ENCODE measurements at regions not wholly inside any gene's neighbourhood (a gene's known extent, or its start where the extent isn't known, plus 50 kb on each side); places are given as distances from the start of the nearest gene placed in this dataset.
A peak's percentile ranks its signal among the peaks of the same experiment; 100 is the strongest.

- Histone ChIP-seq H3K4me3 (ENCODE audit: low read length) (no peak overlapping the region), H3K27me3 (ENCODE audit: insufficient read depth, low read length, poor library complexity) (no peaks in the 10 kb centered on the region), H2BK15ac (replicated peaks; ENCODE audit: low read depth) (no peak overlapping the region), H3K36me3 (ENCODE audit: control insufficient read depth, insufficient read depth, low read length) (no peaks in the 10 kb centered on the region), H2BK5ac (ENCODE audit: low read length) (no peak overlapping the region), H3K79me1 (ENCODE audit: low read length) (no peaks in the 10 kb centered on the region), H4K8ac (ENCODE audit: low read depth, low read length) (no peak overlapping the region), H3K4me2 (ENCODE audit: low read length) (no peak overlapping the region), H3K56ac (ENCODE audit: low read length) (peak overlapping the region; percentile 58), H3K9ac (ENCODE audit: low read length) (no peak overlapping the region), H3K4ac (ENCODE audit: low read depth, low read length) (no peak overlapping the region), H3K27ac (ENCODE audit: low read depth, low read length) (no peak overlapping the region), H3K23ac (ENCODE audit: low read length) (no peak overlapping the region), H2AK5ac (ENCODE audit: low read length) (peak overlapping the region; percentile 40), H3K79me2 (ENCODE audit: control insufficient read depth, insufficient read depth, low read length) (no peaks in the 10 kb centered on the region), H3K4me1 (ENCODE audit: control insufficient read depth, low read depth, low read length) (peaks cover 15% of the 10 kb centered on the region), H2BK120ac (ENCODE audit: low read depth, low read length) (no peak overlapping the region), H3K18ac (ENCODE audit: low read length) (no peak overlapping the region), H4K5ac (ENCODE audit: low read length) (no peak overlapping the region)
- no CpG with 5 or more reads among the region's 9 CpGs for WGBS (ENCODE audit: extremely low coverage, insufficient coverage, low lambda C conversion rate)
- DNase-seq: peak; percentile 96
Observed at GRCh38 chr9:105116052-105116868, 128.2 kb upstream of the SLC44A1 start.

GRCh38 chr9:105117234-105117633 is 127.2 kb upstream of the SLC44A1 start:
- Histone ChIP-seq H3K36me3 (ENCODE audit: control insufficient read depth, insufficient read depth, low read length) (no peaks in the 10 kb centered on the region), H3K23ac (ENCODE audit: low read length) (no peak overlapping the region)
- WGBS (ENCODE audit: extremely low coverage, insufficient coverage, low lambda C conversion rate): no CpG with 5 or more reads among the region's 2 CpGs

DNA sequence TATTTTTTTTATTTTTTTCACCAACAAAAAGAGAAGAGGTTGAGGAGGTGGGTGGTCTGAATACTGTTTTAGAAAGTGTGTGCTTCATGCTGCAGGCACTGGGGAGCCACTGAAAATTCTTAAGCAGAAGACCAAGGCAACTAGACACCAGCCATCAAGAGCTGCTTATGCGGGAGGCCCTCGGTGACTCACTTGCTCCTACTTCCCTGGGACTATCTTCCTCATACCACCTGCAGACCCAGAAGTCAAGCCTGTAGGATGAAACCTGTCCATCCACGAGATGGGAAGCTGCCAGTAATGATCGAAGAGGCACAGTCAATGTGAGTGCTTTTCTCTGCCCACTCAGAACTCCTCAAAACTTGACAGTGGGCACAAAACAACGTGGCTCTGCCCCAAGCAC is 125.8 kb upstream of the SLC44A1 start:
- Histone ChIP-seq H2BK15ac (replicated peaks; ENCODE audit: low read depth) (no peak overlapping the region), H3K27me3 (ENCODE audit: insufficient read depth, low read length, poor library complexity) (no peaks in the 10 kb centered on the region), H4K8ac (ENCODE audit: low read depth, low read length) (no peak overlapping the region), H2BK5ac (ENCODE audit: low read length) (no peak overlapping the region), H4K5ac (ENCODE audit: low read length) (no peak overlapping the region), H3K56ac (ENCODE audit: low read length) (no peak overlapping the region), H3K18ac (ENCODE audit: low read length) (no peak overlapping the region), H3K27ac (ENCODE audit: low read depth, low read length) (no peak overlapping the region), H2AK5ac (ENCODE audit: low read length) (peak overlapping the region; percentile 49), H3K79me1 (ENCODE audit: low read length) (no peaks in the 10 kb centered on the region), H3K4me2 (ENCODE audit: low read length) (no peak overlapping the region), H2BK120ac (ENCODE audit: low read depth, low read length) (no peak overlapping the region), H3K36me3 (ENCODE audit: control insufficient read depth, insufficient read depth, low read length) (no peaks in the 10 kb centered on the region), H3K4me1 (ENCODE audit: control insufficient read depth, low read depth, low read length) (peaks cover 15% of the 10 kb centered on the region), H3K4ac (ENCODE audit: low read depth, low read length) (no peak overlapping the region), H3K4me3 (ENCODE audit: low read length) (no peak overlapping the region), H3K23ac (ENCODE audit: low read length) (no peak overlapping the region), H3K9ac (ENCODE audit: low read length) (no peak overlapping the region), H3K79me2 (ENCODE audit: control insufficient read depth, insufficient read depth, low read length) (no peaks in the 10 kb centered on the region)
- WGBS (ENCODE audit: extremely low coverage, insufficient coverage, low lambda C conversion rate): no CpG with 5 or more reads among the region's 5 CpGs
- DNase-seq: peak; percentile 58

More at GRCh38 chr9:105117234-105117633, 127.2 kb upstream of the SLC44A1 start:
- no peak overlapping the region for H2BK120ac ChIP-seq (ENCODE audit: low read depth, low read length)
- H3K18ac ChIP-seq (ENCODE audit: low read length): no peak overlapping the region
- H3K27ac ChIP-seq (ENCODE audit: low read depth, low read length): no peak overlapping the region
- H3K79me2 ChIP-seq (ENCODE audit: control insufficient read depth, insufficient read depth, low read length): no peaks in the 10 kb centered on the region
- no peak overlapping the region for H4K8ac ChIP-seq (ENCODE audit: low read depth, low read length)
- peaks cover 15% of the 10 kb centered on the region for H3K4me1 ChIP-seq (ENCODE audit: control insufficient read depth, low read depth, low read length)
- no peak overlapping the region for H2AK5ac ChIP-seq (ENCODE audit: low read length)
- H3K4ac ChIP-seq (ENCODE audit: low read depth, low read length): no peak overlapping the region
- no peak overlapping the region for H4K5ac ChIP-seq (ENCODE audit: low read length)
- no peak overlapping the region for H3K4me2 ChIP-seq (ENCODE audit: low read length)
- no peak overlapping the region for H2BK5ac ChIP-seq (ENCODE audit: low read length)
- H3K79me1 ChIP-seq (ENCODE audit: low read length): no peaks in the 10 kb centered on the region
- H2BK15ac ChIP-seq (replicated peaks; ENCODE audit: low read depth): no peak overlapping the region
- H3K9ac ChIP-seq (ENCODE audit: low read length): no peak overlapping the region
- H3K56ac ChIP-seq (ENCODE audit: low read length): no peak overlapping the region
- H3K27me3 ChIP-seq (ENCODE audit: insufficient read depth, low read length, poor library complexity): no peaks in the 10 kb centered on the region
- no peak for DNase-seq
- H3K4me3 ChIP-seq (ENCODE audit: low read length): no peak overlapping the region

- Histone ChIP-seq H2BK15ac (replicated peaks; ENCODE audit: low read depth) (no peak overlapping the region), H3K4ac (ENCODE audit: low read depth, low read length) (no peak overlapping the region), H2BK120ac (ENCODE audit: low read depth, low read length) (no peak overlapping the region), H2BK5ac (ENCODE audit: low read length) (no peak overlapping the region), H2AK5ac (ENCODE audit: low read length) (no peak overlapping the region), H3K79me2 (ENCODE audit: control insufficient read depth, insufficient read depth, low read length) (no peaks in the 10 kb centered on the region), H3K27me3 (ENCODE audit: insufficient read depth, low read length, poor library complexity) (no peaks in the 10 kb centered on the region), H3K23ac (ENCODE audit: low read length) (no peak overlapping the region), H4K8ac (ENCODE audit: low read depth, low read length) (no peak overlapping the region), H3K56ac (ENCODE audit: low read length) (no peak overlapping the region), H4K5ac (ENCODE audit: low read length) (no peak overlapping the region), H3K4me1 (ENCODE audit: control insufficient read depth, low read depth, low read length) (peaks cover 13% of the 10 kb centered on the region), H3K18ac (ENCODE audit: low read length) (no peak overlapping the region), H3K4me2 (ENCODE audit: low read length) (no peak overlapping the region), H3K4me3 (ENCODE audit: low read length) (no peak overlapping the region), H3K27ac (ENCODE audit: low read depth, low read length) (no peak overlapping the region), H3K36me3 (ENCODE audit: control insufficient read depth, insufficient read depth, low read length) (no peaks in the 10 kb centered on the region), H3K9ac (ENCODE audit: low read length) (no peak overlapping the region), H3K79me1 (ENCODE audit: low read length) (no peaks in the 10 kb centered on the region)
- DNase-seq: no peak
- WGBS (ENCODE audit: extremely low coverage, insufficient coverage, low lambda C conversion rate): no CpG with 5 or more reads among the region's 6 CpGs
Observed at GRCh38 chr9:105119156-105119555, 125.3 kb upstream of the SLC44A1 start.

DNA sequence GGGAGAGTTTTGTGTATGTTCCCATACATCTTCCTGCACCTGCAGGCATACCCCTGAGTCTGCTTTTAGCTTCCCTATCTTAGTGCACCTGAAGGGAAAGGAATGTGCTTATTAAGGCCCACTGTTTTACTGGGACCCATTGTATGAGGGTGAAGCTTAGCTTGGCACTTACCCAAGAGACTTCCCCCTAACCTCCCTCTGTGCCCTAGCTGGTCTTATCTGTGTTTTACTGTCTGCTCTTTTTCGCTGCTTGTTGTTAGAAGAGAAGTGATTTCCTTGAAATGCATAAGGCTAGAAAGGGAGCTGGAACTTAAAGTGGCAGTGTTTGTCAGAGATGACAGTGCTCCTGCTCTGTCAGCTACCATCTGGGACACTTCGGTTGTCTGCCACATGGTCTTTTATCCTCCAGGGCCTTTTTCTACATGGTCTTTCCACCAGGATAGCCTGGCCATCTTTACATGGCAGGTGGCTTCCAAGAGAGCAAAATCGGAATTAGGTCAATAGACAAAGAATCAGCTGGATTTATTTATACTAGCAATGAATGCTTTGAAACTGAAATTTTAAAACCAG is 122.5 kb upstream of the SLC44A1 start:
- Histone ChIP-seq H3K9ac (ENCODE audit: low read length) (no peak overlapping the region), H3K36me3 (ENCODE audit: control insufficient read depth, insufficient read depth, low read length) (no peaks in the 10 kb centered on the region), H3K4me3 (ENCODE audit: low read length) (no peak overlapping the region), H2AK5ac (ENCODE audit: low read length) (no peak overlapping the region), H3K27ac (ENCODE audit: low read depth, low read length) (no peak overlapping the region), H3K4me1 (ENCODE audit: control insufficient read depth, low read depth, low read length) (no peaks in the 10 kb centered on the region), H3K23ac (ENCODE audit: low read length) (no peak overlapping the region), H3K4ac (ENCODE audit: low read depth, low read length) (no peak overlapping the region), H2BK5ac (ENCODE audit: low read length) (no peak overlapping the region), H2BK15ac (replicated peaks; ENCODE audit: low read depth) (no peak overlapping the region), H4K8ac (ENCODE audit: low read depth, low read length) (no peak overlapping the region), H3K79me1 (ENCODE audit: low read length) (no peaks in the 10 kb centered on the region), H3K27me3 (ENCODE audit: insufficient read depth, low read length, poor library complexity) (no peaks in the 10 kb centered on the region), H3K79me2 (ENCODE audit: control insufficient read depth, insufficient read depth, low read length) (no peaks in the 10 kb centered on the region), H3K56ac (ENCODE audit: low read length) (no peak overlapping the region), H2BK120ac (ENCODE audit: low read depth, low read length) (no peak overlapping the region), H3K4me2 (ENCODE audit: low read length) (no peak overlapping the region), H4K5ac (ENCODE audit: low read length) (no peak overlapping the region), H3K18ac (ENCODE audit: low read length) (no peak overlapping the region)
- no peak for DNase-seq
- WGBS (ENCODE audit: extremely low coverage, insufficient coverage, low lambda C conversion rate): no CpG with 5 or more reads among the region's 3 CpGs

Measured in mesendoderm (in vitro differentiated cells).